Endothelial cell (in vitro differentiated cells): ENCODE measurements at regions not wholly inside any gene's neighbourhood (a gene's known extent, or its start where the extent isn't known, plus 50 kb on each side); places are given as distances from the start of the nearest gene placed in this dataset.

Experiments used
- DNase-seq: peaks from one replicate; pipeline ENCODE4 v3.0.0; 2021; ENCODE audit warnings: low spot score
- H3K27ac Mint-ChIP-seq: one replicate; pipeline ENCODE4 v1.8.0; 2021; ENCODE audit warnings: mixed read lengths, inconsistent platforms; ENCODE audit not compliant: unreplicated experiment
- H3K27me3 Mint-ChIP-seq: one replicate; pipeline ENCODE4 v1.8.0; 2021; ENCODE audit warnings: mild to moderate bottlenecking, moderate library complexity, mixed read lengths, inconsistent platforms; ENCODE audit not compliant: unreplicated experiment
- H3K36me3 Mint-ChIP-seq: one replicate; pipeline ENCODE4 v1.8.0; 2021; ENCODE audit warnings: mild to moderate bottlenecking, low read depth, mixed read lengths, inconsistent platforms; ENCODE audit not compliant: unreplicated experiment
- H3K4me1 Mint-ChIP-seq: one replicate; pipeline ENCODE4 v1.8.0; 2021; ENCODE audit warnings: mild to moderate bottlenecking, mixed read lengths, inconsistent platforms; ENCODE audit not compliant: unreplicated experiment
- H3K4me3 Mint-ChIP-seq: one replicate; pipeline ENCODE4 v1.8.0; 2021; ENCODE audit warnings: mild to moderate bottlenecking, mixed read lengths, inconsistent platforms; ENCODE audit not compliant: unreplicated experiment
- H3K9me3 Mint-ChIP-seq: one replicate; pipeline ENCODE4 v1.8.0; 2021; ENCODE audit warnings: mixed read lengths, inconsistent platforms; ENCODE audit not compliant: unreplicated experiment
- TF ChIP-seq, protein P1 (sequence below): fragments of 200-600 bp; sonication (generic); IDR thresholded peaks from one replicate; pipeline ENCODE4 v1.5.0; 2021; ENCODE audit warnings: antibody characterized with exemption; ENCODE audit not compliant: unreplicated experiment

DNA sequence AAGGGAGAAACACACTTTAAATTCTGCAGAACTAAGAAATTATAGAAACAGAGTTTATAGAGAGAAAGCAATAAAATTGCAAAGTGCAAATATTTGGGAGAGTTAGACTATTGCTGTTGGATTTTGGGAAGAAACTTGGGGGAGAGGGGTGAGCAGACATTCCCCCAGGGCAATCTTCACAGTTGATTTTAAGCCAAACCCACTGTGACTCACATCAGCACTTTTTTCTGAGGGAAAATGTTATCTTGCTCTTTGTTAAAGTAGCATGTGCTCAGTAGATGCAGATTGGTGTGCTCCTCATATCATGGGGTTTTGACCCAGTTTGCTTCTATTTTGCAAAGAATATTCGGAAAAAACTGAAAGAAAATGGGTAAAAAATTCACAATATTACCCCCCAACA is 367.6 kb downstream of the CDH11 start:
- H3K27ac Mint-ChIP-seq: no peak overlapping the region
- TF ChIP-seq, protein P1, sequence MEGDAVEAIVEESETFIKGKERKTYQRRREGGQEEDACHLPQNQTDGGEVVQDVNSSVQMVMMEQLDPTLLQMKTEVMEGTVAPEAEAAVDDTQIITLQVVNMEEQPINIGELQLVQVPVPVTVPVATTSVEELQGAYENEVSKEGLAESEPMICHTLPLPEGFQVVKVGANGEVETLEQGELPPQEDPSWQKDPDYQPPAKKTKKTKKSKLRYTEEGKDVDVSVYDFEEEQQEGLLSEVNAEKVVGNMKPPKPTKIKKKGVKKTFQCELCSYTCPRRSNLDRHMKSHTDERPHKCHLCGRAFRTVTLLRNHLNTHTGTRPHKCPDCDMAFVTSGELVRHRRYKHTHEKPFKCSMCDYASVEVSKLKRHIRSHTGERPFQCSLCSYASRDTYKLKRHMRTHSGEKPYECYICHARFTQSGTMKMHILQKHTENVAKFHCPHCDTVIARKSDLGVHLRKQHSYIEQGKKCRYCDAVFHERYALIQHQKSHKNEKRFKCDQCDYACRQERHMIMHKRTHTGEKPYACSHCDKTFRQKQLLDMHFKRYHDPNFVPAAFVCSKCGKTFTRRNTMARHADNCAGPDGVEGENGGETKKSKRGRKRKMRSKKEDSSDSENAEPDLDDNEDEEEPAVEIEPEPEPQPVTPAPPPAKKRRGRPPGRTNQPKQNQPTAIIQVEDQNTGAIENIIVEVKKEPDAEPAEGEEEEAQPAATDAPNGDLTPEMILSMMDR: no peak
- H3K36me3 Mint-ChIP-seq: no peaks in the 10 kb centered on the region
- no peak for DNase-seq
- no peaks in the 10 kb centered on the region for H3K4me1 Mint-ChIP-seq
- no peaks in the 10 kb centered on the region for H3K27me3 Mint-ChIP-seq
- H3K4me3 Mint-ChIP-seq: no peak overlapping the region
- no peaks in the 10 kb centered on the region for H3K9me3 Mint-ChIP-seq

DNA sequence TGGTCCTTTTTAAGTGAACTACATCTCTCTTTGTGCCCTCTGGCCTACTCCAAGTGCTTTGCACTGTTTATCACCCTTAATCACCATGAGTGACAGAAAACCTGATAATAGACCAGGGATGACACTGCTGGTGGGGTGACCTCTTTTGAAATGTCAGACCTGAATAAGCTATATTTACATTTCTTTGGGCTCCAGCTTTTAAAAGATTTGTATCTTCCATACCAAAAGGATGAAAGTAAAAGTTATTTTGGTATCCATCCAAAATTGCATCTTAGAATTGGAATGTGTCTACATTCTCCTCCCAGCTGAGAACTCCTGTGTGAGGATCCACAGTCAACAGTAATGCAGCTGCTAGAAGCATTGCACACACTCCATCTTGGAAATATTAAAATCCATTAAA is 370.0 kb downstream of the CDH11 start:
- H3K4me3 Mint-ChIP-seq: no peak overlapping the region
- TF ChIP-seq, protein P1: no peak
- DNase-seq: no peak
- no peaks in the 10 kb centered on the region for H3K9me3 Mint-ChIP-seq
- H3K27me3 Mint-ChIP-seq: no peaks in the 10 kb centered on the region
- no peaks in the 10 kb centered on the region for H3K4me1 Mint-ChIP-seq
- H3K36me3 Mint-ChIP-seq: no peaks in the 10 kb centered on the region
- no peak overlapping the region for H3K27ac Mint-ChIP-seq

DNA sequence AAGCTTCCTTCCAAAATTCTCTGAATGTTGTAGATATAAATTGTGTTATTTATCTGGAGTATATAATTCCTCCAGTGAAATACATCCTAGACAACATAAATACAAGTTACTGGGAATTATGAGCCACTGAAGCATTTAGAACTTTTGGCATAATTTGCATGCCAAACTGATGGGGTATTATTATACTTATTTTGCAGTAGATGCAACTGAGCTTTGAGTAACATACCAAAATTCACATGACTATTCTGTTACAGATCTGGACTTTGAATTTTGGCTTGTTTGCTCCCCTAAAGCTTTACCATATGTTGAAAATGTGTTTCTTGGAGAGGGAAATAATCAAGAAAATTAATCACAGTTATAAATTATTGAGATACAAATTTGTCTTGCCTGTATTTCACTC is 372.5 kb downstream of the CDH11 start:
- Mint-ChIP-seq H3K4me1 (no peaks in the 10 kb centered on the region), H3K36me3 (no peaks in the 10 kb centered on the region), H3K27ac (no peak overlapping the region), H3K27me3 (no peaks in the 10 kb centered on the region), H3K9me3 (no peaks in the 10 kb centered on the region), H3K4me3 (no peak overlapping the region)
- DNase-seq: no peak
- TF ChIP-seq, protein P1: no peak

- DNase-seq: no peak
- TF ChIP-seq, protein P1: no peak
- Mint-ChIP-seq H3K36me3 (no peaks in the 10 kb centered on the region), H3K27ac (no peak overlapping the region), H3K4me1 (no peaks in the 10 kb centered on the region), H3K4me3 (no peak overlapping the region), H3K9me3 (no peaks in the 10 kb centered on the region), H3K27me3 (peaks cover 2% of the 10 kb centered on the region)
Measured at GRCh38 chr16:64745258-64745930, 376.5 kb downstream of the CDH11 start.

DNA sequence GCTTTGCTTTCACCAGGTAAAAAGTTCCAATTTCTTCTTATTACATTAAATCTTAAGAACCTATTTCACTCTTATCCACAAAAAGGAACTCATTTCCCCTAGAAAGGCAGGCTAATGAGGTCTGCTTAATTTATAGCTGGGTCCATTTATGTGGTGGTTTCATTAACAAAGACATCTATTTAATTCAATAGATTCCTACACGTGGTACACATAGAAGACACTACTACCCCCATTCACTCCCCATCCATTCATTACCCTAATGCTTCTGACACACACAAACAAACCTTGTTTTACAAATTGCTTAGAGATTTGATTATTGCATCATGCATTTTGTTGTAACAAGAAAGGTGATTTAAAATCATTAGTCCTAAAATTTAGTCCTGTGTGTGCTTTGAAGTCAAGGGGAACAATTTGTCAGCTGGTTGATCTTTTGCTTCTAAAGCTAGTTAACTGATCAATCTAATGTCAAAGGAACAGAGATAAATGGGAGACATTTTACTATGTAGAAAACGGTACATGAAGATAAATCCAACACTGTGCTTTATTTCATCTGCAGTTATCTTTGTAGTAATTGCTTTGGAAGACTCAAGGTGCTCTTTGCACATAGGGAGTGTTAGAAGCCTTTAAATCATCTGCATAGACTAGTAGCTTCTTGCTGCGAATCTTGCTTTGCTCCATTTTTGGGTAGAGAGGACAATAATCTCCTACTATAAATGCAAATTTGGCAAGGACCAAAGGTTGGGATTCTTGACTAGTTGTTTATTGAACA is 379.2 kb downstream of the CDH11 start:
- no peak overlapping the region for H3K4me3 Mint-ChIP-seq
- H3K27ac Mint-ChIP-seq: no peak overlapping the region
- peaks cover 2% of the 10 kb centered on the region for H3K27me3 Mint-ChIP-seq
- no peaks in the 10 kb centered on the region for H3K9me3 Mint-ChIP-seq
- TF ChIP-seq, protein P1: no peak
- no peak for DNase-seq
- H3K4me1 Mint-ChIP-seq: no peaks in the 10 kb centered on the region
- H3K36me3 Mint-ChIP-seq: no peaks in the 10 kb centered on the region
